GM21825 (cell line): ENCODE measurements at regions not wholly inside any gene's neighbourhood (a gene's known extent, or its start where the extent isn't known, plus 50 kb on each side); places are given as distances from the start of the nearest gene placed in this dataset.

ENCODE experiments used
- ATAC-seq: cut with Tn5 transposase; IDR thresholded peaks from one replicate; pipeline ENCODE4 v1.9.1; 2021; ENCODE audit warnings: mild to moderate bottlenecking, moderate library complexity; ENCODE audit not compliant: unreplicated experiment

DNA sequence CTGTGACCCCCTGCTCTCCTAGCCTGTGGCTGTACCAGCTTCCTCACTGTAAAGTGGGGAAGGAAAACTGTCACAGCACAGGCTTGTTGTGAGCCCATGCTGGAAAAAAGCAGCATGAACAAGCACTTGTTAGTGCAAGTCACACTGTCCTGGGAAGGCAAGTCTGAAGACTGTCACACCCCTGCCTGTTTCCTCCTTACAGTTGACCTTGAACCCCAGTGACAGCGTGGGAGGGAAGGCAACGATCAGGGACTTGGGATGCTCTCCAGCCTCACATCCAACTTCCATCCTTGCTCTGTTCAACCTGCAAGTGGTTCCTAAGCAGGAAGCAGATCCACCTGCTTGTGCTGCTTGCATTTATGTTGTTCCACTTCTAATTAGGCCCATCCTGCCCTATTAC lies 311.3 kb upstream of the KLHL29 start:
- ATAC-seq: no peak

DNA sequence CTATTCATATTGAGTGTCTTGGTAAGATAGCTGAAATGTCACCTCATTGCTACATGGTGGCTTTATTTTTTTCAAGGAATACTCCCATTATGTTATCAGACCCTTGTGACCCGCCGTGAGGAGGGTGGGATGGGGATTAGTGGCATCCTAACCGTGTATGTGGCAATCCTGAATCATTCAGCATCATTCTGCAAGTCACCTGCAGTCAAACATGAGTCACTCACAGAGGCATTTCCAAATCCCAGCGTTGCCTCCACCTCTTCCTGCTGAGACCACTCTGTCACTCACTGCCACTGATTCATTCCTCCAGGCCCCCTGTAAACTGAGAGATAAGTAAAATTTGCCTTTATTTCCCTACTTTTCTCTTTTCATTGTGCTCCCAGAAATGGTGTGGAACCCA lies 307.4 kb upstream of the KLHL29 start:
- ATAC-seq: no peak

DNA sequence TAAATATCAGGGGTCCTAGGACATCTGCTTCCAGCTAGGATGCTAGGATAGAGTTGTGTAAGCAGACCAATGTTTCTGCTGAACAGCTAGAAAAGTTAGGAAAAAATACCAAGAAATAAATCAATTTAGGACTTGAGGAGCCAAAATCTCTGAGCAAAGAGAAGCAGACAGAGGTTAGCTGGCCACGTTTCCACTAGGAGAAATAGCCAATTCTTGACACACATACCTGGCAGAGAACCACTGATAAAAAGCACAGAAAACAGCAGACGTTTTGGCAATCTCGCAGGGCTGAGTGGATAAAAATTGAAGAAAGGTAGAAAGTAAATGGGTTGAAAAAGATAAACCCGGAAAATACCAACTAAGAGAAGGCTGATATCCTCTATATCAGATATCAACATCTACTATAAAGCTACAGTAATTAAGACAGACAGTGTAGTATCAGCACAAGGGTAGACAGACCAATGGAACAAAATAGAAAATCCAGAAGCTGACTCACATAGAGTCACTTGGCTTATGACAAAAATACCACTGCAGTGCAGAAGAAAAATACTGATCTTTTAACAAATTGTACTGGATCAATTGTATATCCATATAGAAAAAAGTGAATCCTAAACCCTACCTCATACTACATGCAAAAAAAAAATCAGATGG lies 306.1 kb upstream of the KLHL29 start:
- no peak for ATAC-seq

DNA sequence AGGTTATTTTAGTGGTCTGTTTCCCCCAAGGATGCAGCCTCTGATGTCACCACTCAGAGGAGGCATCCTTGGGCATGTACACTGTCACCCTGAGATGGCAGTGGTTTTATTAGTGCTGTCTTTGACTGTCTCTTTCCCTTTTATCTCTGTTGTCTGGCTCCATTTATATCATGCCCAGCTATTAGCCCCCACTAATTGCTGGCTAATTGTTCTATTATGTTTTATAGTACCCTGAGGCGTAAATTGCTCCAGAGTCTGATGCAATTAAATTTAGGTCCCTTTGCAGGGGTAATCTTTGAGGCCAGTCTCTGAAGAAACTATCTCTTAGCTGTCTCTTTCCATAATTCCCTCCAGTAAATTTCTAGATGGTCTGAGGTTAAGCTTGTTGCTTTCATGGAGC lies 301.0 kb upstream of the KLHL29 start:
- no peak for ATAC-seq

DNA sequence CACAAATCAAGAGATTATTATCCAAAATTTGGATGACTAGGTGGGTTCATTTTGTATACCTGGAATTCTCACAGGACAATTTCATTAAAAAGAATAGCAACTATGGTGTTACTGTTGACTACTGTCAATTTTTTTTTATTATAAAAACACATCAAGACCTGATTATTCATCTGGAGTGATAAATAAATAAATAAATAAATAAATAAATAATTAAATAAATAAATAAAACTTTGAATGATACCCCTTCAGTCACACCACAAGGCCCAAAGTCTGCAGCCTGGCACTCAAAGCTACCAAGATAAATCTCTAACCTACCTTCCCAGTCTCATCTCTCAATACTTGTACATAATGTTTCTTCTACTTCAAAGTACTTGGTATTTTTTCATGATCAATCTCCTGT lies 294.0 kb upstream of the KLHL29 start:
- ATAC-seq: no peak

DNA sequence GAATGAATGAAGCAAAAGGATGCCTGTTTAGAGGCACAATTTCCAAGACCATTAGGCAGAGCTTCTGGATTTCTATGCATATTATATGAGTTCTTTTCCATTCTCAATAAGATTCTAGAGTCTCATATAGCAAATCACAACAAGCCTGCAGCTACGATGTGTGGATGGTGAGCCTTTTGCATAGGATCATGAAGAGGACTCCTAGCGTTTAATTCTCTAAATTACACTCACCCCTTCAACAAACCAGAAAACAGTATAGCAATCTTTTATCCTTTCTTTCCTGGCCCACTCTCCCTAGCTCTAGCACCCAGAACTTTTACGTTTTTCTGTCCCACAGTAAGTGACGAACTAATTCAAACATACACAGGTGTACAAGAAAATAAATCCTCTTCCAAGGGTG lies 293.1 kb upstream of the KLHL29 start:
- no peak for ATAC-seq

DNA sequence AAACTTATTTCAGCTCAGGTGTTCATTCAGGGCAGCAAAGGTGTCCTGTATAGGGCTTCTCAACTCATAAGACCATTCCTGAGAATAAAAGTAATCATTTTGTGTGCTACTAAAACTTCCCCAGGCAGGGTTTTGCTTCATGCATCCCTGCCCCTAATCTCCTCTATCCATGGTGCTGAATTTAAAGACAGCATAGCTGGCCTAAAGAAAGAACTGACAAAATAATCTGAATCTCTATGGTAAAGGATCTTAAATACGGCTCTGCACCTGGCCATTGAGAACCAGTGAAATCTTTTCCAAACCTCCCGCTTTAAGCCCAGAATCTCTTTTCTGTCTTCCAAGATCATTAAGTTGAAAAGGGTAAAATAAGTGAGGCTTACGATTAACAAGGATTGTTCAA lies 292.1 kb upstream of the KLHL29 start:
- no peak for ATAC-seq

DNA sequence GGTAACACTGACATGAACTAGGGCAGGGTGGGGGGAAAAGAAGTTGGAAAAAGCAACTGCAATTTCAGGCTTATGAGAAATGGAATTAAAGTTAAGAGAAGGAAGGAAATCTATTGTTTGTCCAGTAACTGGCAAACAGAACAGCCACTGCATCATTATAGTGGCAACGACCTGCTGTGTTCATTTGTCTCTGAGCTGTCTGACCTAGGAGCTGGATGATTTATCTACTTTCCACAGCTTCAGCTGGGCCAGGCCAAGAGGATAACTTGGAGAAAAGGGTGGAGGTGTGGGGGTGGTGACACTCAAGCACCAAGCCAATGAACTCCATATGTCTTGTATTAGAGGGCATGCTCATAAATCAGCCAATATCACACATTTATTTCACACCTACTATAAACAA lies 291.5 kb upstream of the KLHL29 start:
- ATAC-seq: no peak

DNA sequence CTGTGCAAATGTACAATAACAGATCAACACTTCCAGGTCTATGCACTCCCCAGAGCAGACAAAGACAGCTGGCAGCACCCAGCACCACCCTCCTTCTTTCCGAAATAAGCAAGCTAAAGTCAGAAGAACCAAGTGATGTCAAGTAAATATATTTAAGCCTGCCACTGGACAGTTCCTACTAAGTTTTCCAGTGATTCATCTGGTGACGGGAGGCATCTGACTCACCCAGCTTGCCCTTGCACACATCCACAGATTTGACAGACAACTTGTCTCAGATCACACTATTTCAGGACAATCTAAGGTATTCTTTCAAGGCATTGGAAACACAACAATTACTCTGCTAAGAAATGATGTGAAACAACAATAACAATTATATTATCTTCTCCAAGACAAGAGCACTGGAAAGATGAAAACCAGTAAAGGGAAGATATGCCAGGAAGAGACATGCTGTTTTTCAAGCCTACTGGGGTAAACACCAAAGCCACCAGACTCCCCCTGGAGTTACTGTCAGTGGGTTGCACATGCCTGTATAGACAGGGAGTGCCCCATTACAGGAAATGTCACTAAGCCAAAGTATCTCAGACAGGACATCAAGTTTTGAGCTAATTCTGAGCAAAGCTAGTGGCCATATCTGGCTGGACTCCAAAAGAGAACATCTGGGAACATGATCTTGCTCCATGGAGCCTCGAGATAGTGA lies 287.9 kb upstream of the KLHL29 start:
- no peak for ATAC-seq

DNA sequence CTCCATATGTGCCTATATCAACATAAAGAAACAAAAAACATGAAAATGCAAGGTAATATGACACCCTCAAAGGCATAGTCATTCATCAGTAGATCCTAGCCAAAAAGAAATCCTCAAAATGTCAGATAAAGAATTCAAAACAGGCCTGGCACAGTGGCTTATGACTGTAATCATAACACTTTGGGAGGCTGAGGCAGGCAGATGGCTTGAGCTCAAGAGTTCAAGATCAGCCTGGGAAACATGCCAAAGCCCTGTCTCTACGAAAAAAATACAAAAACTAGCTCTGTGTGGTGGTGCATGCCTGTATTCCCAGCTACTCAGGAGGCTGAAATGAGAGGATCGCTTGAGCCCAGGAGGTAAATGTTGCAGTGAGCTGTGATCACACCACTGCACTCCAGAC lies 284.6 kb upstream of the KLHL29 start:
- ATAC-seq: no peak

DNA sequence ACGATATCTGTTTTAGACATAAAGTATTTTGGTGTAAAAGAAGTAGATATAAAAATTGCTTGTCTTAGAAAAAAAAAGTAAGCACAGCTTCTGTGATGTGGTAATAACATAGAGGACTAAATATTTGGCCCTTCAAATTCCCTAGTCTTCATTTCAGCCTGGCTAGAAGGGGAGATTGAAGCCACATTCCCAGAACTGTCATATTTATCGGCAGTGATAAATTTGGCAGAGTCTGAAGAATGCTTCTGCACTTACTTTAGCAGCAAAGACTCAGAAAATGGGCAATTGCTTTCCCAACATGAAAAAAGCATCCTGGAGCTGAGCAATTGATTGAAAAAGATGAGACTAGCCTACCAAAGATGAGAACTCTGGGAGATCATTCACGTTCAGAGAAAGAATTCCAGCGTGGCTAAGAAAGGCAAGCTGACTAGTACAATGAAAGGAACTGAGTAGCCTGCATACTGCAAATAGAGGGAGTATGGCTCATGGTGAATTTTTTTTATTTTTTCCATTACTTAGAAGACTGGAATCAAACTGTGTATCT lies 278.7 kb upstream of the KLHL29 start:
- ATAC-seq: no peak

DNA sequence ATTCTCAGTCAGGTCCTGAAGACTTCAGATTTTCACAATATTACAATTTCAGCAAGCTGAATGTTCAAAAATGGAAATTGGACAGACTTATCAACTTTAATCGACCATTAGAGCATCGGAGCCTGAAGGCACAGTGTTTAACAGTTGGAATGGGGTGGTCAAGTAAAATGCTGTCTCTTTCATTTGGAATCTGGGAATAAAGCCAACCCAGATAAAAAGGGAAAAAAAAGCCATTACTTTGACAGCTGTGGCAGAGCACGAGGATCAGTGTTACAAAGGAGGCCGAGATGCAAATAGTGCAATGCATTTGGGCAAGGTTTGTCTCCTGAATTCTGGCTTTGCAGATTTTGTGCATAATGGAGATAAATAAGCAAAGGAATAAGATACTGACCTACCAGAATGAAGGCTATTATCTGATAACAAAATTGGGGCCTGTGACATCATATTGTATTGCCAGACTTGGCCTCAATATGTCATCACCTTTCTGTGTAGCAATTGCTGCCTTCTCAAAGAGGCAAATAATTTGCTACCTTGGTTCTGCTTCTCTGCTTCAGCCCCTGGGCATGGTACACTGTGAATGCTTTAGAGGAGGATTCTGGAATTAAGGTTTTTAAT lies 277.5 kb upstream of the KLHL29 start:
- no peak for ATAC-seq

DNA sequence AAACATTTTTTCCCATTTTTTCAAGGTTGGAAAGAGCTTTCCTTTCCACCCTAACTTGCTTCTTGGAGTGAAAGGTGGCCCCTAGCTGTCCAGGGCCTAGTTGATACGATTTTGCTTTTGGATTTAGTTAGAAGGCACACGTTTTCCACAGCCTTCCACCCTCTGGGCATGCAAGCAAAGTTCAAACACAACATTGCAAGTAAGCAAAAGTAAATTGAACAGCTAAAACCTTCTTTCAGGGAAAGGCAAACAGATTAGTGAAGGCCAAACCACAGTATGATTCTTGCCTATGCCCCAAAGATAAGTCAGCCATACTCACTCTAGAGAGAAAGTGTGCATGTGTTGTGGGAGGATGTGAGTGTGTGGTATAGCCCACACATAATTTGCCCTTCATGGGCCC lies 273.7 kb upstream of the KLHL29 start:
- no peak for ATAC-seq

DNA sequence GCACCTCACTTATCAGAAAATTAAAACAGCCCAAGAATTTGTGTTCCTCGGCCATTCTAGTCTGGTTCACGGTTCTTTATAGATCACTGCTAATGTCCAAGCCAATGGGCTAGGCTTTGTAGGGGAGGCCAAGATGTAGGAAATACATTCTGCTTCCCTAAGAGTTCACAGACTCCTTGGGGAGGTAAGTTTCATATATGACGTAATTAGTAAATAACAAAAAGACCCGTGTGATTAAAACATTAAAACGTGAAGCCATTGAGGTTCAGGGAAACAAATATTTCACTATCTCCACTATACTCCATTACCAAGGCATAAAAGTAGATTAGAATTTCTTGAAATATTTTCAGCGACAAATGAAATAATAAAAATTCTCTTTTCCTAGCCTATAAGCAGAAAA lies 272.5 kb upstream of the KLHL29 start:
- ATAC-seq: no peak

DNA sequence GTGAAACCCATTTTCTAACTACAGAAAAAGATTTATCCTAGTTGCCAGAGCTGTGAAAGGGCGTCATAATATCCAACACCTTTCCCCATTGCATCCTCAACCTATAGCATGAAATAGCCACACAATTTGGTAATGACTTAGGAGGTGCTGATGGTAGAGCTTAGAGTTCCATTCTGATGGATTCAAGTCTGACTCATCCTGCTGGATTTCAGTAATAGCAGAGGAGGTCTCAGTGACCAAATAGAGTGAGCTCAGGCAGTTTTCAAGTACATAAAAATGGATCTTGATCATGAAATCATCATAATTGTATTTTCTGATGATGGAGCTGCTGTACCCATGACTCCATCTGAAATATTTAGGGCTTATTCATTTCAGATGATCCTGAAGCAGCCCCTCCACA lies 270.7 kb upstream of the KLHL29 start:
- no peak for ATAC-seq

DNA sequence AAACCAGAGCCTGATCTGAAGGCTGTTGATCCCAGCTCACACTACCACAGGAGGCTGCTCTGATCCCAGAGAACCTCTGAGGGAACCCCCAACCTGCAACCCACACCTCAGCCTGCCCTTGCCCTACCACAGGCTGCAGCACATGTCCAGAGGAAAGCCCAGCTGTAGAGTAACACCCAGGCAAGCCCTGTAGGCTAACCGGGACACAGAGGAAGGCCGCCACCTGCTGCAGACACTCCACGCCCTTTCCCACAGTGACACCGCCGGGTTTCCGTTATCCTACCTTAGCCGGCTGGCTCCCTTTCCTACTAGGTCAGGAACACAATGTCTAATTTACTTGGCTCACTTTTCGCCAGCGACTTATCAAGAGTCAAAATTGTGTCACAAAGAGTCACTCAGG lies 266.7 kb upstream of the KLHL29 start:
- ATAC-seq: no peak

DNA sequence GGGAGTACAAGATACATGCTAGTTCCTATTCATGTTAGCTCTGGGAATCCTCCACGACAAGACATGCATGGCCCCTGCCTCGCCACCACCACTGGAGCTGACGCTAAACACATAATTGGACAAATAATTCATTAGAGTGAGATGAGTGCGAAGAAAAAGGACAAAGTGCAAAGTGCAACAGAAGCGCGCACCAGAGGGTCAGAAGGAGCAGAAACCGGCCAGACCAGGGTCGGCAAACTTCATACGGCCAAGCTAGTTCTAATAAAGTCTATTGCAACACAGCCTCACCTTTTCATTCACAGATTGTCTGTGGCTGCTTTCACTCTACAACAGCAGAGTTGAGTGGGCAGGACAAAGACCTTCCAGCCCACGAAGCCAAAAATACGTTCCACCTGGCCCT lies 266.1 kb upstream of the KLHL29 start:
- ATAC-seq: no peak

DNA sequence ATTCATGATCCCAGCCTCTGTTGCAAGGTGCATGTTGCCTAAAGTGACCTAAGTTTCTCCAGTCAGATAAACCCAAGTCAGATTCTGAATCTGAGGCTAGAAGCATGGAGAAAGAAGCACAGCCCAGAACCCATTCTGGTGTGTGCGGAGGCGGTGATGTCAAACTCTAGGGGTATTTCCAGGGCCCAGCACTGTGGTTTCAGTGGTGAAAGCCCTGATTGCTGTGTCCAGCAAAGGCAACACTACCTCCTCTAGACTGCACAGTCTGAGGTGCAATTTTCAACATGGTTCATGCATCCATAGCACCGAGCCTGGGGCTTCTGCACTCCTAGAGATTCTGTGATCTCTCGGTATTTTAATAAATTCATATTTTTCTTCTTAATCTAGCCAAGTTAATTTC lies 264.8 kb upstream of the KLHL29 start:
- no peak for ATAC-seq

DNA sequence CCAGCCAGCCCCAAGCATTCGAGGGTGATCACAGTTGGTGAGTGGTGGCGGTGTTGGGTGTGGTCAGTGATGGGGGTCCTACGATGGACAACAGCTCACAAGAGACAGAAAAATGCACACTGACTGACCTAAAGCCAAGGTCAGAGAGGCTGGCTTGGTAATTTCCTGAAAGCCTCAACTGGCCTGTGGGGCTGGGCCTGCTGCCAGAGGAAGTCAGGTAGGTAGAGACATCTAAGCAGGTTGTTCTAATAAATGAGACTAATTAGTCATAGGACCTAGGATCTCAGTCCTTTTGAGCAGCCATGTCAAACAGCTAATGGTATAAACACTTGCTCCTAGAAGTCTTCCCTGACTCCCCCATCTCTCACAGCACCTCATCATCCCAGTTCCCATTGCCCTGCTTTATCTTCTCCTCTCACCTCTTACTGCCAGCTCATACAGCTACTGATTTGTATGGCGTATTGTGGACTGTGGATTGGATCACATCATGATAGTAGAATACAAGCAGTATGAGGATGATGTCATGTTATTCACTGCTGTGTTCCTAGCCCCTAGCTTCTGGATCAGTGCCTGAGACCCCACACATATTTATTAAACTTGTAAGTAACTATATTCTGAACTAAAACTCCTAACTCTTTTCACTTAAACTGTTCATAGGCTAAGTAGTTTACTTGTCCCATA lies 262.9 kb upstream of the KLHL29 start:
- ATAC-seq: no peak

DNA sequence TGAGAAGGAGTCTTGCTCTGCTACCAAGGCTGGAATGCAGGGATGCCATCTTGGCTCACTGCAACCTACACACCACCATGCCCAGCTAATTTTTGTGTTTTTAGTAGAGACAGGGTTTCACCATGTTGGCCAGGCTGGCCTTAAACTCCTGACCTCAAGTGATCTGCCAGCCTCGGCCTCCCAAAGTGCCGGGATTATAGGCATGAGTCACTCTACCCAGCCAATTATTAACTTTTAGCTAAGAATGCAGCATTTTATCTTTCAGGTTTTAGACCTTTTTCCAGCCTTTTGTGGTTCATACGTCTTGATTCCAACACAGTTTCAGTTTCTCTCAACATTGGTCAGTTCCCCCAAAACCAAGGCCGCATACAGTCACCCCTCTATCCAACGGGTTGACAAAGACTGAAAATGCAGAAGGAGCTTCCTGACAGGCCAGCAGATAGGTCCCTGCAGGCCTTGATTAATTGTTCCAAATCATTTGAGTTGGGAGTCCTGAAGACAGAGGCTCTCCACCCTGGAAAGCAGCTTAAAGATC lies 262.2 kb upstream of the KLHL29 start:
- ATAC-seq: no peak

DNA sequence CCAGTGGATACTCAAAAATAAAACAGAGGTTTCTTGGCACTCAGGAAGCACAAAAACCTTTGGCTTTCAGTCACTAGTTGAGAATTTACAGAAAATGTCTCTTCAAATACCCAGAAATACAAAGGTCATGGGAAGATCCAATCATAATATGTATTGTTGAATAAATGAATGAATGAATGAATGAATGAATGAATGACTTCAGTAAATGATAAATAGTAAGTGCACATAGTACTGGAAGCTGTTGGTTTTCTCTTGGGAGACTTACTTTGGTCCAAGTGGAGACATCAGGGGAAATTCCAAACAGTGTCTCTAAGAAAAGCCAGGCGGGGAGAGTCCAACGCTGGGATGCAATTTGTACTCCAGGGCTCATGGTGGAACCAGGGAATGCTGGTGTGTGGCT lies 261.3 kb upstream of the KLHL29 start:
- ATAC-seq: no peak
